DOHH2 (cell line): ENCODE measurements at regions not wholly inside any gene's neighbourhood (a gene's known extent, or its start where the extent isn't known, plus 50 kb on each side); places are given as distances from the start of the nearest gene placed in this dataset.

ENCODE experiments used
- EZH2phosphoT487 ChIP-seq: fragments of 200-600 bp; sonication (generic); IDR thresholded peaks from 2 replicates; pipeline ENCODE4 v1.6.1; 2017; ENCODE audit warnings: borderline replicate concordance, mild to moderate bottlenecking, antibody characterized with exemption, low read length, moderate library complexity, mixed read lengths
- TF ChIP-seq, protein P1 (sequence below): fragments of 200-600 bp; sonication (generic); IDR thresholded peaks from one replicate; pipeline ENCODE4 v1.5.1; 2014; ENCODE audit warnings: antibody characterized with exemption, mild to moderate bottlenecking, low read depth, low read length; ENCODE audit not compliant: poor library complexity, severe bottlenecking

DNA sequence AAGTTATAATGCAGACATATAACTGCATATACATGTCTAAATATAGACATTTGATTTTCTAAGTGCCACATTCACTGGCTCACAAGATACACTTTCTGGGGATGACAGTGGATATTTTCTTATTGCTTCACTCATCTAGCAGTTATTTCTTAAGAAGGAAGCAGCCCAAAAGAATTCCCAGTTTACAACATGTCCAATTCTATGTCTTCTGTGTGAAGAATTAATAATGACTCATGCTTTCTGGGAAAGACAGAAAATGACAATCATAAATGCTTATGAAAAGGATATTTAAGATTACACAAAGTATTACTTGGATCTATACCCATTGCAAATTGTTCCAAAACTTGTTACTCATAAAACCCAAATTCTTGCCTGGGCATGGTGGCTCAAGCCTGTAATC, 543.4 kb downstream of the SUCLA2 start:
- TF ChIP-seq, protein P1, sequence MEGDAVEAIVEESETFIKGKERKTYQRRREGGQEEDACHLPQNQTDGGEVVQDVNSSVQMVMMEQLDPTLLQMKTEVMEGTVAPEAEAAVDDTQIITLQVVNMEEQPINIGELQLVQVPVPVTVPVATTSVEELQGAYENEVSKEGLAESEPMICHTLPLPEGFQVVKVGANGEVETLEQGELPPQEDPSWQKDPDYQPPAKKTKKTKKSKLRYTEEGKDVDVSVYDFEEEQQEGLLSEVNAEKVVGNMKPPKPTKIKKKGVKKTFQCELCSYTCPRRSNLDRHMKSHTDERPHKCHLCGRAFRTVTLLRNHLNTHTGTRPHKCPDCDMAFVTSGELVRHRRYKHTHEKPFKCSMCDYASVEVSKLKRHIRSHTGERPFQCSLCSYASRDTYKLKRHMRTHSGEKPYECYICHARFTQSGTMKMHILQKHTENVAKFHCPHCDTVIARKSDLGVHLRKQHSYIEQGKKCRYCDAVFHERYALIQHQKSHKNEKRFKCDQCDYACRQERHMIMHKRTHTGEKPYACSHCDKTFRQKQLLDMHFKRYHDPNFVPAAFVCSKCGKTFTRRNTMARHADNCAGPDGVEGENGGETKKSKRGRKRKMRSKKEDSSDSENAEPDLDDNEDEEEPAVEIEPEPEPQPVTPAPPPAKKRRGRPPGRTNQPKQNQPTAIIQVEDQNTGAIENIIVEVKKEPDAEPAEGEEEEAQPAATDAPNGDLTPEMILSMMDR = no peak
- no peak for TF ChIP-seq EZH2phosphoT487
